ENCODE measurements at regions not wholly inside any gene's neighbourhood (a gene's known extent, or its start where the extent isn't known, plus 50 kb on each side); places are given as distances from the start of the nearest gene placed in this dataset.

- intact Hi-C loops (cut with micrococcal nuclease; ENCODE audit: unreplicated experiment) (no loop called here), in situ Hi-C loops (cut with HindIII; ENCODE audit: low pct_unique_long_range_greater_than_20kb, low sequenced_read_pairs) (no loop called here)
- ChIA-PET POLR2A (no interaction called here), CTCF (no interaction called here)
- DNase-seq (ENCODE audit: low read depth, low spot score) = no peak
- H3K9me3 ChIP-seq (ENCODE audit: control insufficient read depth, insufficient read depth, low read depth, low read length) = no peaks in the 10 kb centered on the region
- no peak overlapping the region for H3K4me3 ChIP-seq (ENCODE audit: low read depth in 2 of 2, low read length in 2 of 2)
- H3K27ac ChIP-seq (ENCODE audit: low read length) = no peak overlapping the region
- H3K4me1 ChIP-seq (ENCODE audit: control insufficient read depth, insufficient read depth, low read length) = no peaks in the 10 kb centered on the region
- no TSS peak for BruUV-seq (replicated peaks)
- no peak for ATAC-seq
- TF ChIP-seq CTCF (IDR thresholded peaks at IDR 0.05) = no peak
- TF ChIP-seq TCF7L2 (IDR thresholded peaks at IDR 0.05; ENCODE audit: low read depth, low read length) = no peak
- no peak for TF ChIP-seq SIN3A (IDR thresholded peaks at IDR 0.05; ENCODE audit: borderline replicate concordance, insufficient read depth, low read depth, low read length)
- TF ChIP-seq REST (IDR thresholded peaks at IDR 0.05; ENCODE audit: insufficient read depth in 1 of 2, low read depth in 2 of 2, low read length in 1 of 2) = no peak
- TF ChIP-seq POLR2AphosphoS5 (IDR thresholded peaks at IDR 0.05; ENCODE audit: low read depth, low read length) = no peak
- H3K27me3 ChIP-seq (ENCODE audit: control insufficient read depth, insufficient read depth, low read length) = no peaks in the 10 kb centered on the region
- no peaks in the 10 kb centered on the region for H3K36me3 ChIP-seq (ENCODE audit: control insufficient read depth, insufficient read depth, low read length)
Measured at GRCh38 chr20:9949563-9949962, 85.2 kb upstream of the ANKEF1 start.

- H3K4me3 ChIP-seq (ENCODE audit: low read depth in 2 of 2, low read length in 2 of 2) = no peak overlapping the region
- ChIA-PET POLR2A (no interaction called here), CTCF (no interaction called here)
- no TSS peak for BruUV-seq (replicated peaks)
- intact Hi-C loops (cut with micrococcal nuclease; ENCODE audit: unreplicated experiment) = no loop called here
- no peaks in the 10 kb centered on the region for H3K36me3 ChIP-seq (ENCODE audit: control insufficient read depth, insufficient read depth, low read length)
- TF ChIP-seq POLR2AphosphoS5 (IDR thresholded peaks at IDR 0.05; ENCODE audit: low read depth, low read length) = no peak
- TF ChIP-seq CTCF (IDR thresholded peaks at IDR 0.05) = no peak
- no peak for TF ChIP-seq REST (IDR thresholded peaks at IDR 0.05; ENCODE audit: insufficient read depth in 1 of 2, low read depth in 2 of 2, low read length in 1 of 2)
- TF ChIP-seq TCF7L2 (IDR thresholded peaks at IDR 0.05; ENCODE audit: low read depth, low read length) = no peak
- no peak for TF ChIP-seq SIN3A (IDR thresholded peaks at IDR 0.05; ENCODE audit: borderline replicate concordance, insufficient read depth, low read depth, low read length)
- DNase-seq (ENCODE audit: low read depth, low spot score) = no peak
- no peak overlapping the region for H3K27ac ChIP-seq (ENCODE audit: low read length)
- ATAC-seq = peak; percentile 87
- in situ Hi-C loops (cut with HindIII; ENCODE audit: low pct_unique_long_range_greater_than_20kb, low sequenced_read_pairs) = no loop called here
- no peaks in the 10 kb centered on the region for H3K27me3 ChIP-seq (ENCODE audit: control insufficient read depth, insufficient read depth, low read length)
- peaks cover 4% of the 10 kb centered on the region; the same call in 1 of the 2 replicates for H3K9me3 ChIP-seq (ENCODE audit: control insufficient read depth, insufficient read depth, low read depth, low read length)
- no peaks in the 10 kb centered on the region for H3K4me1 ChIP-seq (ENCODE audit: control insufficient read depth, insufficient read depth, low read length)
Measured at GRCh38 chr20:9945408-9945807, 89.4 kb upstream of the ANKEF1 start.
